HG02943 (cell line): ENCODE measurements at regions not wholly inside any gene's neighbourhood (a gene's known extent, or its start where the extent isn't known, plus 50 kb on each side); places are given as distances from the start of the nearest gene placed in this dataset.
A peak's percentile ranks its signal among the peaks of the same experiment; 100 is the strongest.
"Not testable (repeated sequence)": the region's sequence is repeated elsewhere in the genome, so short reads cannot be mapped to it uniquely, and the experiment has no call there.

ENCODE experiments used
- ATAC-seq: cut with Tn5 transposase; IDR thresholded peaks from one replicate; pipeline ENCODE4 v1.9.1; 2021; ENCODE audit warnings: mild to moderate bottlenecking, low read depth, moderate library complexity; ENCODE audit not compliant: unreplicated experiment

GRCh38 chr17:30644287-30644686, 167.1 kb downstream of the GOSR1 start:
- not testable (repeated sequence) for ATAC-seq

- ATAC-seq = not testable (repeated sequence)
Measured at GRCh38 chr17:30641428-30641827, 164.2 kb downstream of the GOSR1 start.

DNA sequence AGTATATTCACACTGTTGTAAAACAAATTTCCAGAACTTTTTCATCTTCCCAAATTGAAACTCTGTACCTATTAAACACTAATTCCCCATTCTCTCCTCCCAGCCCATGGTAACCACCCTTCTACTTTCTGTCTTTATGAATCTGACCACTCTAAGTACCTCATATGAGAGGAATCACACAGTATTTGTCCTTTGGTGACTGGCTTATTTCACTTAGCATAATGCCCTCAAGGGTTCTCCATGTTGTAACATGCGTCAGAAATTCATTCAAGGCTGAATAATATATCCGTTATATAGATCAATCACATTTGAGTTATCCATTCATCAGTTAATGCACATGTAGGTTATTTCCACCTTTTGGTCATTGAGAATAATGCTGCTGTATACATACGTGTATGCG, 162.2 kb downstream of the GOSR1 start:
- ATAC-seq = not testable (repeated sequence)

GRCh38 chr17:30638968-30639367, 161.8 kb downstream of the GOSR1 start:
- not testable (repeated sequence) for ATAC-seq

DNA sequence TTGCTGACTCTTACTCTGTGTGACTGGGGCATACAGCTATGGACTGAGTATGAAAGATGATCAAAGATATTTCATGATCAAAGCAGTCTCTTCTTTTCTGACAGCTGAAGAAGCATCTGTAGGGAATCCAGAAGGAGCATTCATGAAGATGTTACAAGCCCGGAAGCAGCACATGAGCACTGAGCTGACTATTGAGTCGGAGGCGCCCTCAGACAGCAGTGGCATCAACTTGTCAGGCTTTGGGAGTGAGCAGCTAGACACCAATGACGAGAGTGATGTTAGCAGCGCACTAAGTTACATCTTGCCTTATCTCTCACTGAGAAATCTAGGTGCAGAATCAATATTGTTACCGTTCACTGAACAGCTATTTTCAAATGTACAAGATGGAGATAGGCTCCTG, 154.4 kb downstream of the GOSR1 start:
- ATAC-seq = not testable (repeated sequence)

- not testable (repeated sequence) for ATAC-seq
Measured at GRCh38 chr17:30625380-30625779, 148.2 kb downstream of the GOSR1 start.

GRCh38 chr17:30624180-30624579, 147.0 kb downstream of the GOSR1 start:
- not testable (repeated sequence) for ATAC-seq

- ATAC-seq = not testable (repeated sequence)
Measured at GRCh38 chr17:30609682-30610081, 132.5 kb downstream of the GOSR1 start.

- no peak for ATAC-seq
Measured at GRCh38 chr17:30605523-30605922, 128.3 kb downstream of the GOSR1 start.

DNA sequence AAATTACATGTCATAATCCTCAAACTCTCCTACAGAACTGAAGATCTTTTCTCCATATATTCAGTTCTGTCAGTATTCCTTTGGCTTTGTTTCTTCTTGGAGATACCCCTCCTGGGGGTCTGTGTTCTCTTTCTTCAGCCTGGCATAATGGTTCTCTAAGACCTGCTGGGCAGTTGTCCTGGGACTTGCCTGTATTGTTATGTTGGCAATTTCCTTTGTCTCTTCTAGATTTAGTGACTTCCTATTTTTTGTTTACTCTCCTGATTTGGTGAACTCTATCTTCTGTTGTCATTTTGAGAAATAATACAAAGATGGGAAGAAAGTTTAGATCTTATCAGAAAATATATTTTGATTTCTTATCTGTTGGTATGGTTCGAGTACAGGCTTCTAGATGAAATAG, 127.8 kb downstream of the GOSR1 start:
- no peak for ATAC-seq

GRCh38 chr17:30602396-30602795, 125.2 kb downstream of the GOSR1 start:
- not testable (repeated sequence) for ATAC-seq

DNA sequence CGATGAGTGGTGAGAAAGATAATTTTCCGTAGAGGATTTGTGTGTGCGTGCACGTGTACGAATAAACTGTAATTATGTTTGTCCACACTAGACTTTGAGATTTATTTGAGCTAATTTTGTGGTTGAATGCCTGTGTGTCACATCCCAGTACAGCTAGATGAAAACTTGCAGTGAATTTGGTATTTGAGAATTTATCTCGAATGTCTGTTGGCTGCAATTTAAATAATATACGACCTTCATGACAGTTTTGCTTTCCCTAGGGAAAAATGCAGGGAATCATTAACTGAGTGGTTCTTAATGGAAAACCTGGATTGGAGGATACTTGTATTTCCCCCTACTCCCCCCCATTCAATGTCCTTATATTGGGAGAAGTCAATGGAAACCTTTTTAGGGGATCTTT, 124.8 kb downstream of the GOSR1 start:
- ATAC-seq = not testable (repeated sequence)

- ATAC-seq = peak; percentile 39
Measured at GRCh38 chr17:30600830-30601494, 123.8 kb downstream of the GOSR1 start.

DNA sequence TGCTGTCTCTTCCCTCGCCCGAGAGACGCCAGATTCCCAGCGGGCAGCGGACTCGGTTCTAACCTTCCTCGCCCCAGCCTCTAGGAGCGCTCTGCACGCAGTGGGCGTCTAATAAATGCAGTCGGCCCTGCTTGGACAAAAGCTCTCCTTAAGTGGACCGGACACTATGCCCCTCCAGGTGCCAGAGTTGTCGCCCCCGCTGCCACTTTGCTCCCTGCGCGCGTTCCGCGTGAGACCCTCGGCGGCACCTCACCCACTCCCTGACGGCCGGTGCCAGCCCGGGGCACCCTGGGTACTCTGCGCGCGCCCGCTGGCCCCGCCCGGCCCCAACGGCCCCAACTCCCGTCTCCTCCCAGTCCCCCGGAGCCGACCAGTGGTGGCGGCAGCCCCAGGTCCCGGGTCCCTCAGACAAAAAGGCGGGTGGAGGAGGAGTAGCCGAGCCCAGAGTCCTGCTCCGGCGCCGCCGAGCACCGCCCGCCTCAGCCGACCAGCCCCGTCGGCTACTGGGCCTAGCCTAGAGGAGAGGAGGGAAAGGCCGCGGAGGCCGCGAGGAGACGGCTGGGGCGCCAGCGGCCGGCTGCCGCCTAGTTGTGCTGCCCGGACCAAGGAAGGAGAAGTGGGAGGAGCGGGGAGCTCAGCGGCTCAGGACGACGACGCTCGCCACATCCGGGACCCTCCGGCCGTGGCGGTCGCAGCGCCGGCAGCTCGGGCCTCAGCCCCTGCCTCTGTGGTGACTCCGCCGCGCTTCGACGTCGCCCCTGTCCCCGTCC, 123.0 kb downstream of the GOSR1 start:
- ATAC-seq = peak; percentile 84

DNA sequence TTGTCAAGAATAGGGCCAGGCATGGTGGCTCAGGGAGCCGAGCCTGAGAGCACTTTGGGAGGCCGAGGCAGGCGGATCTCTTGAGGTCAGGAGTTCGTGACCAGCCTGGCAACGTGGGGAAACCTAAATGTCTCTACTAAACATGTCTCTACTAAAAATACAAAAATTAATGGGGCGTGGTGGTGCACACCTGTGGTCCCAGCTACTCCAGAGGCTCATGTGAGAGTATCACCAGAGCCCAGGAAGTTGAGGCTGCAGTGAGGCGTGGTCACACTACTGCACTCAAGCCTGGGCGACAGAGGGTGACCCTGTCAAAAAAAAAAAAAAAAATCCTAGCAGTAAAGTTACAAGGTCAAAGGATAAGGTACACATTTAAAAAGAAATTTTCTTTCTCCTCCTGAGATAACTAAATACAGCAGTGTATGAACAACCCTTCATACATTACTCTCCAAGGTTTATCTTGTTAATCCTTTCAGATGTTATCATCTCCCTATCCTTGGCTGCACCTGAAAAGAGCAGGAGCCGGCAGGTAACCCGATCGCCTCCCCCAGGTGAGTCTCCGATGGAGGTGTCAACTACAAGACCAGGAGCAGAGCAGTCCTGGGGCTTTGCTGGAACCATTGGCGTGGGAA, 122.3 kb downstream of the GOSR1 start:
- ATAC-seq = no peak

DNA sequence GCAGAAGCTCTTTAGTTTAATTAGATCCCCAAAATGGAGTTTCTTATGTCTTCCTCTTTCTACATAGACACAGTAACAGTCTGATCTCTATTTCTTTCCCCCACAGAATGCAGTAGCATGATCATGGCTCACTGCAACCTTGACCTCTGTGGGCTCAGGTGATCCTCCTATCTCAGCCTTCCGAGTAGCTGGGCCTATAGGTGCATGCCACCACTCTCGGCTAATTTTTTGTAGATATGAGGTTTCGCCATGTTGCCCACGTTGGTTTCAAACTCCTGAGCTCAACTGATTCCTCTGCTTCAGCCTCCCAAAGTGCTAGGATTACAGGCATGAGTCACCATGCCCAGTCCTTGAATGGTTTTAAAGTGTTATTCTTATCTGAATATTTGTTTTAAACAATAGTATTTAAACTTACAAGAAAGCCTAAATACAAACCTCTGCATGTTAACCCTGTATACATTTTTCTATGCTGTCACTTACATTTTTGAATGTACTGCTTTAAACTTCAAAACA, 120.6 kb downstream of the GOSR1 start:
- no peak for ATAC-seq

GRCh38 chr17:30596948-30597775, 120.0 kb downstream of the GOSR1 start:
- not testable (repeated sequence) for ATAC-seq

- not testable (repeated sequence) for ATAC-seq
Measured at GRCh38 chr17:30594953-30595371, 117.8 kb downstream of the GOSR1 start.

GRCh38 chr17:30594223-30594952, 117.2 kb downstream of the GOSR1 start:
- no peak for ATAC-seq
